GM23338 (cell line): ENCODE measurements at regions not wholly inside any gene's neighbourhood (a gene's known extent, or its start where the extent isn't known, plus 50 kb on each side); places are given as distances from the start of the nearest gene placed in this dataset.

Experiments
- ATAC-seq: fragments of 200-7000 bp; cut with Tn5 transposase; 3 replicates; pipeline ENCODE4 v1.9.1; 2020
- DNase-seq: peaks from one replicate; pipeline ENCODE4 v3.0.0-alpha.2; 2015; ENCODE audit warnings: low spot score
- H2AFZ ChIP-seq: fragments of 200-600 bp; sonication (generic); 2 replicates; pipeline ENCODE4 v1.8.0; 2016; ENCODE audit warnings: antibody characterized with exemption, mild to moderate bottlenecking, moderate library complexity
- H3F3A ChIP-seq: fragments of 200-600 bp; sonication (generic); replicated peaks from 2 replicates; pipeline ENCODE4 v1.8.0; 2017; ENCODE audit warnings: antibody characterized with exemption, mixed run types, low read depth
- H3K27ac ChIP-seq: fragments of 200-600 bp; sonication (generic); 2 replicates; pipeline ENCODE4 v1.6.1; 2016; ENCODE audit warnings: low read depth
- H3K27me3 ChIP-seq: fragments of 200-600 bp; sonication (generic); 2 replicates; pipeline ENCODE4 v1.8.0; 2016; ENCODE audit warnings: mild to moderate bottlenecking, mixed run types, moderate library complexity; ENCODE audit not compliant: insufficient read depth
- H3K36me3 ChIP-seq: fragments of 200-600 bp; sonication (generic); 2 replicates; pipeline ENCODE4 v1.8.0; 2016; ENCODE audit warnings: mild to moderate bottlenecking; ENCODE audit not compliant: insufficient read depth
- H3K4me1 ChIP-seq: fragments of 200-600 bp; sonication (generic); 2 replicates; pipeline ENCODE4 v1.8.0; 2016; ENCODE audit warnings: mild to moderate bottlenecking, moderate library complexity; ENCODE audit not compliant: insufficient read depth
- H3K4me2 ChIP-seq: fragments of 200-600 bp; sonication (generic); 2 replicates; pipeline ENCODE4 v1.7.1; 2017; ENCODE audit warnings: mixed run types
- H3K4me3 ChIP-seq: fragments of 200-600 bp; sonication (generic); 2 replicates; pipeline ENCODE4 v1.6.1; 2016; ENCODE audit warnings: mixed run types
- H3K79me2 ChIP-seq: fragments of 200-600 bp; sonication (generic); replicated peaks from 2 replicates; pipeline ENCODE4 v1.8.0; 2017; ENCODE audit warnings: mild to moderate bottlenecking; ENCODE audit not compliant: insufficient read depth
- H3K9me2 ChIP-seq: fragments of 200-600 bp; sonication (generic); 2 replicates; pipeline ENCODE4 v1.8.0; 2017; ENCODE audit not compliant: insufficient read depth
- H4K20me1 ChIP-seq: fragments of 200-600 bp; sonication (generic); replicated peaks from 2 replicates; pipeline ENCODE4 v1.8.0; 2017; ENCODE audit warnings: mild to moderate bottlenecking; ENCODE audit not compliant: insufficient read depth
- H3K27ac Mint-ChIP-seq: 2 replicates; pipeline ENCODE4 v1.8.0; 2020; ENCODE audit warnings: inconsistent platforms, mild to moderate bottlenecking, moderate library complexity, mixed read lengths
- H3K27me3 Mint-ChIP-seq: 3 replicates; pipeline ENCODE4 v1.8.0; 2022; ENCODE audit warnings: low read depth, mild to moderate bottlenecking, moderate library complexity, mixed read lengths, inconsistent platforms; ENCODE audit not compliant: insufficient read depth, poor library complexity
- H3K36me3 Mint-ChIP-seq: 3 replicates; pipeline ENCODE4 v1.8.0; 2021; ENCODE audit warnings: low read depth, mild to moderate bottlenecking, inconsistent platforms, moderate library complexity, mixed read lengths
- H3K4me1 Mint-ChIP-seq: 3 replicates; pipeline ENCODE4 v1.8.0; 2020; ENCODE audit warnings: mild to moderate bottlenecking, inconsistent platforms, mixed read lengths
- H3K4me3 Mint-ChIP-seq: 3 replicates; pipeline ENCODE4 v1.8.0; 2021; ENCODE audit warnings: moderate library complexity, mild to moderate bottlenecking, inconsistent platforms, mixed read lengths
- H3K9me3 Mint-ChIP-seq: 3 replicates; pipeline ENCODE4 v1.8.0; 2020; ENCODE audit warnings: moderate library complexity, mild to moderate bottlenecking, inconsistent platforms, mixed read lengths
- CREB1 ChIP-seq: fragments of 250-450 bp; sonication (Bioruptor Pico); IDR thresholded peaks from 2 replicates; pipeline ENCODE4 v1.5.0; 2020; ENCODE audit warnings: low read depth, mild to moderate bottlenecking, moderate library complexity
- EZH2 ChIP-seq: fragments of 200-600 bp; sonication (generic); IDR thresholded peaks from one replicate; pipeline ENCODE4 v1.8.0; 2017; ENCODE audit warnings: antibody characterized with exemption, mild to moderate bottlenecking, low read depth; ENCODE audit not compliant: unreplicated experiment
- EZH2phosphoT487 ChIP-seq: fragments of 200-600 bp; sonication (generic); IDR thresholded peaks from one replicate; pipeline ENCODE4 v1.8.1; 2018; ENCODE audit warnings: antibody characterized with exemption; ENCODE audit not compliant: unreplicated experiment
- JUNB ChIP-seq: IDR thresholded peaks from one replicate; pipeline ENCODE4 v1.6.1; 2016; ENCODE audit warnings: antibody characterized with exemption; ENCODE audit not compliant: unreplicated experiment
- NANOG ChIP-seq: IDR thresholded peaks from 2 replicates; pipeline ENCODE4 v1.6.1; 2016; ENCODE audit warnings: antibody characterized with exemption, borderline replicate concordance
- POLR2AphosphoS5 ChIP-seq: IDR thresholded peaks from 2 replicates; pipeline ENCODE4 v1.6.1; 2016; ENCODE audit warnings: antibody characterized with exemption, low read depth
- STAT1 ChIP-seq: IDR thresholded peaks from one replicate; pipeline ENCODE4 v1.6.1; 2016; ENCODE audit warnings: antibody characterized with exemption; ENCODE audit not compliant: unreplicated experiment
- ZNF331 ChIP-seq: fragments of 250-450 bp; sonication (Bioruptor Pico); IDR thresholded peaks from 2 replicates; pipeline ENCODE4 v1.5.0; 2020; ENCODE audit warnings: low read depth, mild to moderate bottlenecking, moderate library complexity
- TF ChIP-seq, protein P1 (sequence below), 2 experiments: fragments of 200-600 bp in 1 of 2; sonication (generic) in 1 of 2; conservative IDR thresholded peaks; 2 replicates each; pipeline versions ENCODE4 v1.5.1 to v1.6.1; 2016 to 2017; ENCODE audit warnings: antibody characterized with exemption in 2 of 2, low read depth in 2 of 2, mild to moderate bottlenecking in 2 of 2, moderate library complexity in 1 of 2
- TF ChIP-seq, protein P2 (sequence below): IDR thresholded peaks from 2 replicates; pipeline ENCODE4 v1.6.1; 2016; ENCODE audit warnings: antibody characterized with exemption
- TF ChIP-seq, protein P3 (sequence below): fragments of 250-450 bp; sonication (Bioruptor Pico); IDR thresholded peaks from 2 replicates; pipeline ENCODE4 v1.5.0; 2020; ENCODE audit warnings: mild to moderate bottlenecking, moderate library complexity

DNA sequence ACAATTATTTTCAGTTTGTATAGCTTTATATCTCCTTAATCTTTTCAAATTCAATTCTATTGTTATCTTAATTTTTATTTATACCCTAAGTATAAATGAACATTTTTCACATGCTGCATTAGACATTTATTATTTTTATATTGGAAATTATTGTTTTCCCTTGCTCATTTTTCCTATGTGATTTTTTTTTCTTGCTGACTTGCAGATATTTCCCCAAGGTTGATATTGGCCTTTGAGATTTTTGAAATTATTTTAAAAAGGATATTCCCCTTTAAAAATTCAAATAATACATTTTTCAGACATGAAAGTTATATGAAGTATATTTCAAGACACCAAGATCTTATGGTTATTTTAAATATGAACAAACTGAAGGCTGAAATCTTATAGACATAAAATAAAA lies 234.2 kb downstream of the TRIM36 start:
- no peak overlapping the region for H3K4me3 ChIP-seq
- H3K4me1 ChIP-seq, result no peaks in the 10 kb centered on the region
- no peak overlapping the region for H3K4me2 ChIP-seq
- no peak overlapping the region for H3K27ac ChIP-seq
- no peaks in the 10 kb centered on the region for H3F3A ChIP-seq
- Mint-ChIP-seq H3K4me3 (no peak overlapping the region), H3K27ac (no peak overlapping the region), H3K36me3 (peaks cover 23% of the 10 kb centered on the region), H3K27me3 (no peaks in the 10 kb centered on the region), H3K4me1 (no peaks in the 10 kb centered on the region), H3K9me3 (peaks cover 39% of the 10 kb centered on the region)
- no peaks in the 10 kb centered on the region for H3K27me3 ChIP-seq
- no peak for DNase-seq
- H3K36me3 ChIP-seq, result peaks cover 8% of the 10 kb centered on the region; the same call in 1 of the 2 replicates
- H3K9me2 ChIP-seq, result no peaks in the 10 kb centered on the region
- H3K79me2 ChIP-seq, result no peaks in the 10 kb centered on the region
- no peak for ATAC-seq
- no peak overlapping the region for H2AFZ ChIP-seq
- H4K20me1 ChIP-seq, result no peaks in the 10 kb centered on the region
- no peak for TF ChIP-seq CREB1 (CRISPR knock-in tag)
- TF ChIP-seq POLR2AphosphoS5, result no peak

DNA sequence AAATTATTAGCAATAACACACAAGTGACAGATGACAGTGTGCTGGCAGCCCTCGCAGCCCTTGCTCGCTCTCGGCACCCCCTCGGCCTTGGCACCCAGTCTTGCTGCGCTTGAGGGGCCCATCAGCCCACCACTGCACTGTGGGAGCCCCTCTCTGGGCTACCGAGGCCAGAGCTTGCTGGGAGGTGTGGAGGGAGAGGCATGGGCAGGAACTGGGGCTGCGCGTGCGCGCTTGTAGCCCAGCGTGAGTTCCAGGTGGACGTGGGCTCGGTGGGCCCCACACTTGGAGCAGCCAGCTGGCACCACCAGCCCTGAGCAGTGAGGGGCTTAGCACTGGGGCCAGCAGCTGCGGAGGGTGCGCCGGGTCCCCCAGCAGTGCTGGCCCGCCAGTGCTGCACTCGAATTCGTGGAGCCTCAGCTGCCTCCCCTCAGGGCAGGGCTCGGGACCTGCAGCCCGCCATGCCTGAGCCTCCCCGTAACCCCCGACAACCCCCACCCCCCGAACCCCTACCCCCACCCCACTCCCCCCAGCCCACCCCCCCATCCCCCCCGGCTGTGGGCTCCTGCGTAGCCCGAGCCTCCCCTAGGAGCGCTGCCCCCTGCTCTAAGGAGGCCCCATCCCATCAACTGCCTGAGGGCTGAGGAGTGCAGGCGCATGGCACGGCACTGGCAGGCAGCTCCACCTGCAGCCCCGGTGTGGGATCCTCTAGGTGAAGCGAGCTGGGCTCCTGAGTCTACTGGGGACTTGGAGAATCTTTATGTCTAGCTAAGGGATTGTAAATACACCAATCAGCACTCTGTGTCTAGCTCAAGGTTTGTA lies 240.9 kb downstream of the TRIM36 start:
- Mint-ChIP-seq H3K27ac (no peak overlapping the region), H3K36me3 (peaks cover 15% of the 10 kb centered on the region; the same call in 1 of the 3 replicates), H3K4me3 (no peak overlapping the region), H3K4me1 (no peaks in the 10 kb centered on the region), H3K27me3 (peaks cover 3% of the 10 kb centered on the region), H3K9me3 (peaks cover 33% of the 10 kb centered on the region)
- H4K20me1 ChIP-seq, result no peaks in the 10 kb centered on the region
- H3K4me3 ChIP-seq, result no peak overlapping the region
- peaks cover 4% of the 10 kb centered on the region for H3K9me2 ChIP-seq
- no peak overlapping the region for H3K27ac ChIP-seq
- H3K79me2 ChIP-seq, result no peaks in the 10 kb centered on the region
- no peaks in the 10 kb centered on the region for H3K4me1 ChIP-seq
- no peak overlapping the region for H2AFZ ChIP-seq
- no peak for ATAC-seq
- no peaks in the 10 kb centered on the region for H3K36me3 ChIP-seq
- no peaks in the 10 kb centered on the region for H3F3A ChIP-seq
- no peak for DNase-seq
- no peak overlapping the region for H3K4me2 ChIP-seq
- H3K27me3 ChIP-seq, result no peaks in the 10 kb centered on the region
- no peak for TF ChIP-seq JUNB
- no peak for TF ChIP-seq EZH2phosphoT487
- TF ChIP-seq STAT1, result no peak
- no peak for TF ChIP-seq ZNF331 (CRISPR knock-in tag)
- TF ChIP-seq, protein P1, sequence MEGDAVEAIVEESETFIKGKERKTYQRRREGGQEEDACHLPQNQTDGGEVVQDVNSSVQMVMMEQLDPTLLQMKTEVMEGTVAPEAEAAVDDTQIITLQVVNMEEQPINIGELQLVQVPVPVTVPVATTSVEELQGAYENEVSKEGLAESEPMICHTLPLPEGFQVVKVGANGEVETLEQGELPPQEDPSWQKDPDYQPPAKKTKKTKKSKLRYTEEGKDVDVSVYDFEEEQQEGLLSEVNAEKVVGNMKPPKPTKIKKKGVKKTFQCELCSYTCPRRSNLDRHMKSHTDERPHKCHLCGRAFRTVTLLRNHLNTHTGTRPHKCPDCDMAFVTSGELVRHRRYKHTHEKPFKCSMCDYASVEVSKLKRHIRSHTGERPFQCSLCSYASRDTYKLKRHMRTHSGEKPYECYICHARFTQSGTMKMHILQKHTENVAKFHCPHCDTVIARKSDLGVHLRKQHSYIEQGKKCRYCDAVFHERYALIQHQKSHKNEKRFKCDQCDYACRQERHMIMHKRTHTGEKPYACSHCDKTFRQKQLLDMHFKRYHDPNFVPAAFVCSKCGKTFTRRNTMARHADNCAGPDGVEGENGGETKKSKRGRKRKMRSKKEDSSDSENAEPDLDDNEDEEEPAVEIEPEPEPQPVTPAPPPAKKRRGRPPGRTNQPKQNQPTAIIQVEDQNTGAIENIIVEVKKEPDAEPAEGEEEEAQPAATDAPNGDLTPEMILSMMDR (conservative IDR thresholded peaks at IDR 0.05; ENCODE audit: low read depth in 2 of 2), result no peak
- TF ChIP-seq, protein P2, sequence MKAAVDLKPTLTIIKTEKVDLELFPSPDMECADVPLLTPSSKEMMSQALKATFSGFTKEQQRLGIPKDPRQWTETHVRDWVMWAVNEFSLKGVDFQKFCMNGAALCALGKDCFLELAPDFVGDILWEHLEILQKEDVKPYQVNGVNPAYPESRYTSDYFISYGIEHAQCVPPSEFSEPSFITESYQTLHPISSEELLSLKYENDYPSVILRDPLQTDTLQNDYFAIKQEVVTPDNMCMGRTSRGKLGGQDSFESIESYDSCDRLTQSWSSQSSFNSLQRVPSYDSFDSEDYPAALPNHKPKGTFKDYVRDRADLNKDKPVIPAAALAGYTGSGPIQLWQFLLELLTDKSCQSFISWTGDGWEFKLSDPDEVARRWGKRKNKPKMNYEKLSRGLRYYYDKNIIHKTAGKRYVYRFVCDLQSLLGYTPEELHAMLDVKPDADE, result no peak
- TF ChIP-seq, protein P3, sequence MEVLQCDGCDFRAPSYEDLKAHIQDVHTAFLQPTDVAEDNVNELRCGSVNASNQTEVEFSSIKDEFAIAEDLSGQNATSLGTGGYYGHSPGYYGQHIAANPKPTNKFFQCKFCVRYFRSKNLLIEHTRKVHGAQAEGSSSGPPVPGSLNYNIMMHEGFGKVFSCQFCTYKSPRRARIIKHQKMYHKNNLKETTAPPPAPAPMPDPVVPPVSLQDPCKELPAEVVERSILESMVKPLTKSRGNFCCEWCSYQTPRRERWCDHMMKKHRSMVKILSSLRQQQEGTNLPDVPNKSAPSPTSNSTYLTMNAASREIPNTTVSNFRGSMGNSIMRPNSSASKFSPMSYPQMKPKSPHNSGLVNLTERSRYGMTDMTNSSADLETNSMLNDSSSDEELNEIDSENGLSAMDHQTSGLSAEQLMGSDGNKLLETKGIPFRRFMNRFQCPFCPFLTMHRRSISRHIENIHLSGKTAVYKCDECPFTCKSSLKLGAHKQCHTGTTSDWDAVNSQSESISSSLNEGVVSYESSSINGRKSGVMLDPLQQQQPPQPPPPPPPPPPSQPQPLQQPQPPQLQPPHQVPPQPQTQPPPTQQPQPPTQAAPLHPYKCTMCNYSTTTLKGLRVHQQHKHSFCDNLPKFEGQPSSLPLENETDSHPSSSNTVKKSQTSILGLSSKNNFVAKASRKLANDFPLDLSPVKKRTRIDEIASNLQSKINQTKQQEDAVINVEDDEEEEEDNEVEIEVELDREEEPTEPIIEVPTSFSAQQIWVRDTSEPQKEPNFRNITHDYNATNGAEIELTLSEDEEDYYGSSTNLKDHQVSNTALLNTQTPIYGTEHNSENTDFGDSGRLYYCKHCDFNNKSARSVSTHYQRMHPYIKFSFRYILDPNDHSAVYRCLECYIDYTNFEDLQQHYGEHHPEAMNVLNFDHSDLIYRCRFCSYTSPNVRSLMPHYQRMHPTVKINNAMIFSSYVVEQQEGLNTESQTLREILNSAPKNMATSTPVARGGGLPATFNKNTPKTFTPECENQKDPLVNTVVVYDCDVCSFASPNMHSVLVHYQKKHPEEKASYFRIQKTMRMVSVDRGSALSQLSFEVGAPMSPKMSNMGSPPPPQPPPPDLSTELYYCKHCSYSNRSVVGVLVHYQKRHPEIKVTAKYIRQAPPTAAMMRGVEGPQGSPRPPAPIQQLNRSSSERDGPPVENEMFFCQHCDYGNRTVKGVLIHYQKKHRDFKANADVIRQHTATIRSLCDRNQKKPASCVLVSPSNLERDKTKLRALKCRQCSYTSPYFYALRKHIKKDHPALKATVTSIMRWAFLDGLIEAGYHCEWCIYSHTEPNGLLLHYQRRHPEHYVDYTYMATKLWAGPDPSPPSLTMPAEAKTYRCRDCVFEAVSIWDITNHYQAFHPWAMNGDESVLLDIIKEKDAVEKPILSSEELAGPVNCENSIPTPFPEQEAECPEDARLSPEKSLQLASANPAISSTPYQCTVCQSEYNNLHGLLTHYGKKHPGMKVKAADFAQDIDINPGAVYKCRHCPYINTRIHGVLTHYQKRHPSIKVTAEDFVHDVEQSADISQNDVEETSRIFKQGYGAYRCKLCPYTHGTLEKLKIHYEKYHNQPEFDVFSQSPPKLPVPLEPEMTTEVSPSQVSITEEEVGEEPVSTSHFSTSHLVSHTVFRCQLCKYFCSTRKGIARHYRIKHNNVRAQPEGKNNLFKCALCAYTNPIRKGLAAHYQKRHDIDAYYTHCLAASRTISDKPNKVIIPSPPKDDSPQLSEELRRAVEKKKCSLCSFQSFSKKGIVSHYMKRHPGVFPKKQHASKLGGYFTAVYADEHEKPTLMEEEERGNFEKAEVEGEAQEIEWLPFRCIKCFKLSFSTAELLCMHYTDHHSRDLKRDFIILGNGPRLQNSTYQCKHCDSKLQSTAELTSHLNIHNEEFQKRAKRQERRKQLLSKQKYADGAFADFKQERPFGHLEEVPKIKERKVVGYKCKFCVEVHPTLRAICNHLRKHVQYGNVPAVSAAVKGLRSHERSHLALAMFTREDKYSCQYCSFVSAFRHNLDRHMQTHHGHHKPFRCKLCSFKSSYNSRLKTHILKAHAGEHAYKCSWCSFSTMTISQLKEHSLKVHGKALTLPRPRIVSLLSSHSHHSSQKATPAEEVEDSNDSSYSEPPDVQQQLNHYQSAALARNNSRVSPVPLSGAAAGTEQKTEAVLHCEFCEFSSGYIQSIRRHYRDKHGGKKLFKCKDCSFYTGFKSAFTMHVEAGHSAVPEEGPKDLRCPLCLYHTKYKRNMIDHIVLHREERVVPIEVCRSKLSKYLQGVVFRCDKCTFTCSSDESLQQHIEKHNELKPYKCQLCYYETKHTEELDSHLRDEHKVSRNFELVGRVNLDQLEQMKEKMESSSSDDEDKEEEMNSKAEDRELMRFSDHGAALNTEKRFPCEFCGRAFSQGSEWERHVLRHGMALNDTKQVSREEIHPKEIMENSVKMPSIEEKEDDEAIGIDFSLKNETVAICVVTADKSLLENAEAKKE, result no peak
- TF ChIP-seq EZH2, result no peak
- TF ChIP-seq NANOG, result no peak
